ENCODE measurements at regions not wholly inside any gene's neighbourhood (a gene's known extent, or its start where the extent isn't known, plus 50 kb on each side); places are given as distances from the start of the nearest gene placed in this dataset.

DNA sequence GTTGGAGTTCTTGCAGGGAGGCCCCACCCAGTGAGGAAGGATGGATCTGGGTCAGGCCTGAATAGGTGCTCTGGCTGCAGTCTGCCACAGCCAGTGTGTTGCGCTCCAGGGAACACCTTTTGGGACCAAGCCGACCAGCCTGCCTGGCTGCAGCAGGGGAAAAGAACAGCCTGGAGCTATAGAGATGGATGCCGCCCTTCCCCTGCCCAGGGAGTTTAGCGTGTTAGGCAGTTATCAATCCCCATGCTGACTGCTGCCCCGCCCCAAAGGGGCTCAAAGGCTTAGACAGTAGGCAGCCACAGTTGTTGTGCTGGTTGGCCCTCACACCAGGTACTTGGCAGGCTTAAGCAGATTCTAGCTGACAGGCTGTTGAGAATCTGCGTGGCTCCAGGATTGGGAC is 153.4 kb upstream of the ADAMTS19 start:
- DNase-seq (ENCODE audit: extremely low read depth, low read depth), result no peak
- TF ChIP-seq CTCF (IDR thresholded peaks at IDR 0.05; ENCODE audit: low read depth, low read length), result no peak

GRCh38 chr5:129322968-129323367 is 137.1 kb upstream of the ADAMTS19 start:
- DNase-seq (ENCODE audit: extremely low read depth, low read depth), result no peak
- no peak for TF ChIP-seq CTCF (IDR thresholded peaks at IDR 0.05; ENCODE audit: low read depth, low read length)

- no peak for TF ChIP-seq CTCF (IDR thresholded peaks at IDR 0.05; ENCODE audit: low read depth, low read length)
- no peak for DNase-seq (ENCODE audit: extremely low read depth, low read depth)
Measured at GRCh38 chr5:129341306-129341705, 118.8 kb upstream of the ADAMTS19 start.

- TF ChIP-seq CTCF (IDR thresholded peaks at IDR 0.05; ENCODE audit: low read depth, low read length), result no peak
- no peak for DNase-seq (ENCODE audit: extremely low read depth, low read depth)
Measured at GRCh38 chr5:129342796-129343195, 117.3 kb upstream of the ADAMTS19 start.

DNA sequence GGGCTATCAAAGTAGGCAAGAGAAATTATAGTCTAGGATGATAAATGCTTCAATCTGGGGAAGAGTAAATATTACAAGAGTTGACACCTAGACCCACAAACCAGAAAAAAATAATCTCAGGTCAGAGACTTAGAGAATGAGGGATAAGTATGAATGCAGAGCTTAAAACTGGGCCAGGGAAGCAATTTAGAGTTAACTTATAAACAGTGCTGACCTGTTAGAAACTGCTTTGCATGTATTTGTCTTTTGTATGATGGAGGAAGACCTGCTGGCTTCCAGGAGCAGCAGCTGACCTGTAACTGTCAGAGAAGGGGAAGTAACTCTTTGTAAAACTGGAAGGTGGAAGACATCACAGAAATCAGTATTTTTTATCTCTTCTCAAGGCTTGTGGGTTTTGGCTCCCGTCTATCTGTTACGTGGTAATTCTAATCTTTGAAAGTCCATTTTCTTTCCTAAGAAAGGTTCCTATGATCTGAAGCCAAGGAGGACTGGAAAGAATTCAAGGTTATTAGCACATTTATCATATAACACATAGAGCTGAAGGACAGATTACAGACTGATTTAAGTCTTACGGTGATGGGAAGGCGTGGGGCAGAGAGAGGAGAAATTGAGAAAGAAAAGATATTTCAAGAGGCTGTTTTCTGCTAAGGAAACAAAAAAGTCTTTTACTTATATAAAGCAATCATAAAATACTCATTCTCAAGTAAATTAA is 114.7 kb upstream of the ADAMTS19 start:
- no peak for DNase-seq (ENCODE audit: extremely low read depth, low read depth)
- TF ChIP-seq CTCF (IDR thresholded peaks at IDR 0.05; ENCODE audit: low read depth, low read length), result no peak

DNA sequence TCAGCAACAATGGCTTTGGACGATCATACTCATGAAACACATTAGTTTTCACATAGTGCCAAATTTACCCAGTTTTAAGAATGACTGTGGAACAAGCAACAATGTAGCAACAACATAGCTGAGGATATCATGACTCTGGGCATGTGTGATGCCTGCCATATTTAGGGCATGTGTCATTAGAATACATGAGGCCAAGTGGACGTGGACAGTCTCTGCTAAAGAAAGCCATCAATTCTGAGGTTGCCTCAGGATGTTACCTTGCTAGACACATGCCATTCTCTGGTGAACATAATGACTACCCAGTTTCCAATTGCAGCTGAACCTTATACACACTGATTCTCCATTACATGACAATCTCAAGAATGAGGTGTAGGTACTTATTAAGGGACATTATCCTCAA is 103.3 kb upstream of the ADAMTS19 start:
- DNase-seq (ENCODE audit: extremely low read depth, low read depth), result no peak
- no peak for TF ChIP-seq CTCF (IDR thresholded peaks at IDR 0.05; ENCODE audit: low read depth, low read length)

GRCh38 chr5:129358069-129358468 is 102.0 kb upstream of the ADAMTS19 start:
- TF ChIP-seq CTCF (IDR thresholded peaks at IDR 0.05; ENCODE audit: low read depth, low read length), result no peak
- no peak for DNase-seq (ENCODE audit: extremely low read depth, low read depth)

Measured in AG09319 (cell line).